Epithelial cell of esophagus (primary cell): ENCODE measurements at regions not wholly inside any gene's neighbourhood (a gene's known extent, or its start where the extent isn't known, plus 50 kb on each side); places are given as distances from the start of the nearest gene placed in this dataset.

Experiments used
- DNase-seq: peaks from one replicate; pipeline ENCODE4 v3.0.0; 2010; ENCODE audit warnings: low read depth
- H3K4me3 ChIP-seq: 2 replicates; pipeline ENCODE4 v1.5.1; 2011; ENCODE audit warnings: mild to moderate bottlenecking, low read length, control low read depth
- TF ChIP-seq, protein P1 (sequence below): IDR thresholded peaks from 2 replicates; pipeline ENCODE4 v1.5.1; 2011; ENCODE audit warnings: low read depth, mild to moderate bottlenecking, low read length, control low read depth, inconsistent platforms; ENCODE audit not compliant: insufficient read depth; ENCODE audit errors: missing control alignments

DNA sequence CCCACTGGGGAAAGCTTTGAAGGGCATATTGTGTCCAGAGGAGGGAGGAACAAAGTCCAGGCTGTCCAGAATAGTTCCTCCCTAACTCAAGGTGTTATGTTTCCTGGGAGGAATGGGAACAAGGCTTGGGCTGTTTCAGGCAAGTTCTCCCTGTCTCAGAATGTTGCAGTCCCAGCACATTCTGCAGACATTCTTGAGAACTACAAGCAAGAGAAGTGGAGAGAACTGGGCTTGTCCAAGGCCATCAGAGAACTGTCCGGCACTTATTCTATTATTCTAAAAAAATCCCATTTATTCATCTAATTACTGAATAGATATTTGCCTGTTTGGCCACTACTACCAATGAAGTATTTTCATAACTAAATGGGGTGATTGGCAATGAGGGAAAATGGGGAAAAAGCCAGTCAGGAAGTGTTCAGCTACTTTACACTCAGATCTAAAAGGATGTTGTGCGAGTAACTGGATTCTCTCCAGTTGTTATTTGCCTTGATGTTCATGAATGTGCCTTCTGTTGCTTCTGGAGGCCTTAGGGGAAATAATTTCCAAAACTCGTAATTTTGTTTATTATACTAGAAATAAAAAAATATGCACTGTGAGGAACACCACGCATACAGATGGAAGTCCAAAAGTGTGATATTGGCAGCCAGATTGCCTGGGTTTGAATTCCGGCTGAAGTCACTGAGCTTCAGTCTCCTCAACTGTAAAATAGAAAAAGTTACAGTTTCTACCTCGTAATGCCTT is 300.1 kb upstream of the RND3 start:
- TF ChIP-seq, protein P1, sequence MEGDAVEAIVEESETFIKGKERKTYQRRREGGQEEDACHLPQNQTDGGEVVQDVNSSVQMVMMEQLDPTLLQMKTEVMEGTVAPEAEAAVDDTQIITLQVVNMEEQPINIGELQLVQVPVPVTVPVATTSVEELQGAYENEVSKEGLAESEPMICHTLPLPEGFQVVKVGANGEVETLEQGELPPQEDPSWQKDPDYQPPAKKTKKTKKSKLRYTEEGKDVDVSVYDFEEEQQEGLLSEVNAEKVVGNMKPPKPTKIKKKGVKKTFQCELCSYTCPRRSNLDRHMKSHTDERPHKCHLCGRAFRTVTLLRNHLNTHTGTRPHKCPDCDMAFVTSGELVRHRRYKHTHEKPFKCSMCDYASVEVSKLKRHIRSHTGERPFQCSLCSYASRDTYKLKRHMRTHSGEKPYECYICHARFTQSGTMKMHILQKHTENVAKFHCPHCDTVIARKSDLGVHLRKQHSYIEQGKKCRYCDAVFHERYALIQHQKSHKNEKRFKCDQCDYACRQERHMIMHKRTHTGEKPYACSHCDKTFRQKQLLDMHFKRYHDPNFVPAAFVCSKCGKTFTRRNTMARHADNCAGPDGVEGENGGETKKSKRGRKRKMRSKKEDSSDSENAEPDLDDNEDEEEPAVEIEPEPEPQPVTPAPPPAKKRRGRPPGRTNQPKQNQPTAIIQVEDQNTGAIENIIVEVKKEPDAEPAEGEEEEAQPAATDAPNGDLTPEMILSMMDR, result no peak
- no peak overlapping the region for H3K4me3 ChIP-seq

DNA sequence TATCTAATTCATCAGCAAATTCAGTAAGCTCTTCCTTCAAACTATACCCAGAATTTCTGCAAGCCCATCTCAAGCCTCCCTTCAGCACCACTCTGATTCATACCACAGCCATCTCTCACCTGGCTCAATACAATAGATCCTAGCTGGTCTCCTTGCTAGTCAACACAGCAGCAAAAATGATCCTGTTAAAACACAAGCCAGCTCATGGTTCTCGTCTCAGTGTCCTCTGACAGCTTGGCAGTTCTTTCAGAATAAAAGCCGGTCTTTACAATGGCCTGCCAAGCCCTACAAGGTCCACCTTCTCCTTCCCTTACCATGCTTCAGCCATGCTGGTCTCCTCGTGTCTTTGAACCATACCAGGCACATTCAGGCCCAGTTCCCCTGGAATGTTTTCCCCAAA is 296.9 kb upstream of the RND3 start:
- peak; percentile 4 for DNase-seq
- TF ChIP-seq, protein P1, result no peak
- H3K4me3 ChIP-seq, result no peak overlapping the region

More for the DNA sequence above, 300.1 kb upstream of the RND3 start:
- DNase-seq, result no peak

DNA sequence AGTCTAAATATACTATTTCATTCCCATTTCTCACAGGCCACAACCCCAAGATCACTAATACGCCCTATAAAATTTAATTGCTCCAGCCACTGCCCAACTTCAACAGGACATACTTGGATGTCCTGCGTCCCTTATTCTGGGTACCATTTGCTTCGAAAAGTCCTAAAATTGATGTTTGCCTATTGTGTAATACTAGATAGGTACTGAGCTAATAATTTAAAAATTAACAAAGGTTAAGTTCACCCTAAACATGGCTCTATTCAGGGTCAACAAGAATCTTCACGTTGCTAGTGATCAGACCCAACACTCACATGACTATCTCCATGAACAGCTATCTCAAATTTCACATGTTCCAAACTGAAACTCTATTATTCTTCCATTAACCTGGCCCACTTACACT is 296.4 kb upstream of the RND3 start:
- TF ChIP-seq, protein P1, result no peak
- no peak overlapping the region for H3K4me3 ChIP-seq
- DNase-seq, result no peak

DNA sequence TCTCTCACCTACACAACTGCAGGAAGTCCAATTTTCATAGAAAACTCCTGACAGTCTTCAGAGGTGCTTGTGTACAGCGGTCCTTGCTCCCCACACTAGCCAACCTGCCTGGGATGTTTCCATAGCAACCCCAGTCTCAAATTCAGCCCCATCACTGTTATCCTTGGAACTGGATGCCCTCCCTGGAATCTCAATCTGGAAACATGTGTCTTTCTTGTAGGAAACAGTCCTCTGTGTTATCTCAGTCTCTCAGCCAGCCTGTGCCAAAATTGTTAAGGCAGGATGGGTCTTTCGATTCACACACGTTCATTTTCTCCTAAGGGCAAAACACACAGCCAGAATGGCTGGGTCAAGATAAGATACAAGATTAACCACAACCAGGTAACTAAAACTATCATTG is 295.5 kb upstream of the RND3 start:
- TF ChIP-seq, protein P1, result no peak
- no peak overlapping the region for H3K4me3 ChIP-seq

DNA sequence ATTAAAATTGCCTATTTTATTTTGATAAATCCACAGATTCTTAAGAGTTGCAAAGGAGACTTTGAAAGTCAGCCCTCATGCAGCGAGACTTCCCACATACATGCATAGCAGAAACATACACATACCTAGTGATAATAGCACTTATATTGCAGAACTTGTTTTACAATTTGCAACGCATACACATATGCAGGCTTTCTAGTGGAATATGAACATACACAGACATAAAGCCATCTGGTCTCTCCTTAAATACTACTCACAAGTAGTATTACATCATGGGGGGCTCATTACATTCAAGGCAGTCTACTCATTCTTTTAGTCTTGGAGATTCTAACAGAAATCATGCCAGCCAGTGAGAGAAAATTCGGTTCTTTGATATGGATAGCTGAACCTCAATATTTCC is 295.1 kb upstream of the RND3 start:
- TF ChIP-seq, protein P1, result no peak
- H3K4me3 ChIP-seq, result no peak overlapping the region
- no peak for DNase-seq

More for the DNA sequence above, 295.5 kb upstream of the RND3 start:
- no peak for DNase-seq

DNA sequence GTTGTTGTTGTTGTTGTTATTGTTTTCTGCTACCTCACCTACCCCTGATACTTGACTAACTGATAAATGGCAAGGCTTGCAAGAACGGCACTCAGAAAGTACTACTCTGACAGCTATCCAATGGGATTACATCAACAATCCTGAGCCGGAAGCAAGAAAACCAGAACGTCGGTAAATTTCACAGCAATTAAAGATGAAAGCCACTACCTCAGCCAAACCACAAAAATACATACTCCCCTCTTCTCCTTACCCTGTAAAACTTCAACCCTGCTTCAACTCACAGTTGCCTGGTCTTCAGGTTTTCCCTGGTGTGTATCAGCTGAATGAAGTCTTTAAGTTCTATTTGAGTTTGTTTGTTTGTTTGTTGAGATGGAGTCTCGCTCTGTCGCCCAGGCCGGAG is 293.7 kb upstream of the RND3 start:
- TF ChIP-seq, protein P1, result no peak
- no peak overlapping the region for H3K4me3 ChIP-seq

DNA sequence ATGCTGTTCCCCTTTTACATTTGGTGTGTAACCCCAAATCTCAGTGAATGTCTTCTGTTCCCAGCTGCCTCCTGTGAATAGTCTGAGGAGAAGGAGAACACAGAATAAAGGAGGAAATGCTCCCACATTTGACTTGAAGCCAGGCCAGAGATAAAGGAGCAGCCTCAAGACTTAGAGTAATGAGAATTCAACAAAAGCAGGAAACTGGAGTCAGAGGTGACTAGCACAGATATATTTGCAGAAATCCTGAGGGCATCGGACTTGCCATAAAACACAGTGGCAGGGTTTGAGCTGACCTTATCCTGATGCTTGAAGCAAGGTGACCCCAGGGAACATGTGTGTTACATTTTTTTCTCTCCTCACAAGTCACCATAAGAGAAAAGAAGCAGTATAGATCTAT is 291.4 kb upstream of the RND3 start:
- TF ChIP-seq, protein P1, result no peak
- no peak for DNase-seq
- H3K4me3 ChIP-seq, result no peak overlapping the region

More for the DNA sequence above, 293.7 kb upstream of the RND3 start:
- DNase-seq, result no peak
